HG02642 (cell line): ENCODE measurements at regions not wholly inside any gene's neighbourhood (a gene's known extent, or its start where the extent isn't known, plus 50 kb on each side); places are given as distances from the start of the nearest gene placed in this dataset.

Experiments used
- ATAC-seq: cut with Tn5 transposase; IDR thresholded peaks from one replicate; pipeline ENCODE4 v1.9.1; 2021; ENCODE audit warnings: mild to moderate bottlenecking; ENCODE audit not compliant: unreplicated experiment, poor library complexity

- no peak for ATAC-seq
These were observed 673.0 kb upstream of the LMO3 start for GRCh38 chr12:17278946-17279345.

- ATAC-seq, result no peak
These were observed 670.2 kb upstream of the LMO3 start for GRCh38 chr12:17276196-17276595.

GRCh38 chr12:17266856-17267255 is 660.9 kb upstream of the LMO3 start:
- no peak for ATAC-seq

- ATAC-seq, result no peak
These were observed 658.6 kb upstream of the LMO3 start for GRCh38 chr12:17264603-17265002.

GRCh38 chr12:17239874-17240273 is 633.9 kb upstream of the LMO3 start:
- ATAC-seq, result no peak

GRCh38 chr12:17235996-17236395 is 630.0 kb upstream of the LMO3 start:
- no peak for ATAC-seq

GRCh38 chr12:17215759-17216570 is 610.0 kb upstream of the LMO3 start:
- no peak for ATAC-seq

- no peak for ATAC-seq
These were observed 609.0 kb upstream of the LMO3 start for GRCh38 chr12:17214929-17215328.

- ATAC-seq, result no peak
These were observed 600.6 kb upstream of the LMO3 start for GRCh38 chr12:17206553-17206952.

GRCh38 chr12:17204289-17205054 is 598.5 kb upstream of the LMO3 start:
- ATAC-seq, result no peak

GRCh38 chr12:17203497-17203896 is 597.5 kb upstream of the LMO3 start:
- no peak for ATAC-seq

- ATAC-seq, result no peak
These were observed 592.0 kb upstream of the LMO3 start for GRCh38 chr12:17197971-17198370.

- ATAC-seq, result no peak
These were observed 586.8 kb upstream of the LMO3 start for GRCh38 chr12:17192721-17193120.

- ATAC-seq, result no peak
These were observed 563.9 kb upstream of the LMO3 start for GRCh38 chr12:17169726-17170471.

- no peak for ATAC-seq
These were observed 553.7 kb upstream of the LMO3 start for GRCh38 chr12:17159506-17160300.

- no peak for ATAC-seq
These were observed 552.2 kb upstream of the LMO3 start for GRCh38 chr12:17158201-17158600.

- ATAC-seq, result no peak
These were observed 546.0 kb upstream of the LMO3 start for GRCh38 chr12:17151917-17152316.

- ATAC-seq, result no peak
These were observed 542.7 kb upstream of the LMO3 start for GRCh38 chr12:17148706-17149105.

- ATAC-seq, result no peak
These were observed 536.9 kb upstream of the LMO3 start for GRCh38 chr12:17142856-17143255.

GRCh38 chr12:17139931-17140330 is 534.0 kb upstream of the LMO3 start:
- ATAC-seq, result no peak
